ENCODE measurements at regions not wholly inside any gene's neighbourhood (a gene's known extent, or its start where the extent isn't known, plus 50 kb on each side); places are given as distances from the start of the nearest gene placed in this dataset.

- no peak overlapping the region for H3K27ac ChIP-seq (ENCODE audit: insufficient read depth, low read length, poor library complexity, severe bottlenecking)
- no peaks in the 10 kb centered on the region for H3K9me3 ChIP-seq (ENCODE audit: control insufficient read depth in 2 of 2, low read length in 2 of 2)
- DNase-seq (no peak), ATAC-seq (ENCODE audit: low read depth in 2 of 2) (no peak)
- Mint-ChIP-seq H3K36me3 (no peaks in the 10 kb centered on the region), H3K27me3 (no peaks in the 10 kb centered on the region), H3K4me3 (no peak overlapping the region), H3K27ac (no peak overlapping the region), H3K4me1 (no peaks in the 10 kb centered on the region), H3K9me3 (peaks cover 3 to 12% (median 8%) of the 10 kb centered on the region in 7 donors)
- H3K4me3 ChIP-seq (ENCODE audit: low read depth, low read length), result no peak overlapping the region
- H3K36me3 ChIP-seq (ENCODE audit: control insufficient read depth, insufficient read depth, low read length), result no peaks in the 10 kb centered on the region
- H3K27me3 ChIP-seq (ENCODE audit: control insufficient read depth, insufficient read depth, low read length), result no peaks in the 10 kb centered on the region
- H3K4me1 ChIP-seq (ENCODE audit: control insufficient read depth, insufficient read depth, low read length, poor library complexity, severe bottlenecking), result no peaks in the 10 kb centered on the region
Observed at GRCh38 chr3:163605915-163606314, 1472.4 kb downstream of the SI start.

DNA sequence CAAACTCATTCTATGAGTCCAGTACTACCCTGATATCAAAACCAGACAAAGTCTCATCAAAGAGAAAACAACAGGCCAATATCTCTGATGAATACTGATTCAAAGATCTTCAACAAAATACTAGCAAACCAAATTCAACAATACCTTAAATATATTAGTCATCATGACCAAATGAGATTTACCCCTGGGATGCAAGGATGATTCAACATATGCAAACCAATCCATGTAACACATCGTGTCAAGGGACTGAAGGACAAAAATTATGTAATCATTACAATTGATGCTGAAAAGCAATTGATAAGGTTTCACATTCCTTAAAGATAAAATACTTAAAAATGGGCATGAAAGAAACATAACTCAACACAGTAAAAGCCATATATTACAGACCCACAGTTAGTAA lies 1476.9 kb downstream of the SI start:
- no peak overlapping the region for H3K4me3 Mint-ChIP-seq
- DNase-seq (no peak), ATAC-seq (ENCODE audit: low read depth in 2 of 2) (no peak)
- no peaks in the 10 kb centered on the region for H3K27me3 ChIP-seq (ENCODE audit: control insufficient read depth, insufficient read depth, low read length)
- peaks cover 0 to 2% of the 10 kb centered on the region in 2 experiments for H3K9me3 ChIP-seq (ENCODE audit: control insufficient read depth in 2 of 2, low read length in 2 of 2)
- no peak overlapping the region for H3K27ac Mint-ChIP-seq
- H3K4me1 ChIP-seq (ENCODE audit: control insufficient read depth, insufficient read depth, low read length, poor library complexity, severe bottlenecking), result no peaks in the 10 kb centered on the region
- no peaks in the 10 kb centered on the region for H3K4me1 Mint-ChIP-seq
- H3K27me3 Mint-ChIP-seq, result no peaks in the 10 kb centered on the region
- peaks cover 2 to 23% (median 8%) of the 10 kb centered on the region in 7 donors for H3K9me3 Mint-ChIP-seq
- H3K36me3 Mint-ChIP-seq, result no peaks in the 10 kb centered on the region
- no peak overlapping the region for H3K4me3 ChIP-seq (ENCODE audit: low read depth, low read length)
- no peak overlapping the region for H3K27ac ChIP-seq (ENCODE audit: insufficient read depth, low read length, poor library complexity, severe bottlenecking)
- no peaks in the 10 kb centered on the region for H3K36me3 ChIP-seq (ENCODE audit: control insufficient read depth, insufficient read depth, low read length)

DNA sequence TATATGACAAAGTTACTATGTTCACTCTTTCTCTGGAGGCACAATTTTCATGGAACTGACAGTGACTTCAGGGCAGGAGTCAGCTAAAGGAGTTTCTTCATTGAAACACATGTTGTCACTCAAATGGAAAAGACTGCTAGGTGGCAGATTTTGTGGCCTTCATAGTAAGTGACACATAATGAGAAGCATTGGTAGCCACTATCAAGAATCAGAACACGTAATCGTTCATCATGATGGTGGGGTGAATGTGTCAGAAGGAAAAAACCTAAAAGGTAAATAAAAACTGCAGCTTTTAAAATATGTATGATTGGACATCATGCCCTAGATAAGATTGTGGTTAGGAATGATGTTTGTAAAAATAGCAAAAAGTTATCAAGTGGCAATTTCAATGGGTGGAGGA lies 1491.0 kb downstream of the SI start:
- H3K9me3 Mint-ChIP-seq, result peaks cover 0 to 22% (median 4%) of the 10 kb centered on the region in 7 donors
- no peak overlapping the region for H3K27ac ChIP-seq (ENCODE audit: insufficient read depth, low read length, poor library complexity, severe bottlenecking)
- no peaks in the 10 kb centered on the region for H3K36me3 Mint-ChIP-seq
- H3K9me3 ChIP-seq (ENCODE audit: control insufficient read depth in 2 of 2, low read length in 2 of 2), result peaks cover 5 to 16% of the 10 kb centered on the region in 2 experiments
- no peaks in the 10 kb centered on the region for H3K36me3 ChIP-seq (ENCODE audit: control insufficient read depth, insufficient read depth, low read length)
- H3K27ac Mint-ChIP-seq, result no peak overlapping the region
- no peaks in the 10 kb centered on the region for H3K27me3 Mint-ChIP-seq
- no peaks in the 10 kb centered on the region for H3K4me1 ChIP-seq (ENCODE audit: control insufficient read depth, insufficient read depth, low read length, poor library complexity, severe bottlenecking)
- no peaks in the 10 kb centered on the region for H3K4me1 Mint-ChIP-seq
- no peak for ATAC-seq (ENCODE audit: low read depth in 2 of 2)
- H3K4me3 ChIP-seq (ENCODE audit: low read depth, low read length), result no peak overlapping the region
- no peak overlapping the region for H3K4me3 Mint-ChIP-seq
- DNase-seq, result no peak
- no peaks in the 10 kb centered on the region for H3K27me3 ChIP-seq (ENCODE audit: control insufficient read depth, insufficient read depth, low read length)

- peaks cover 0 to 19% (median 6%) of the 10 kb centered on the region in 7 donors for H3K9me3 Mint-ChIP-seq
- no peak for ATAC-seq (ENCODE audit: low read depth in 2 of 2)
- H3K4me1 Mint-ChIP-seq, result no peaks in the 10 kb centered on the region
- DNase-seq, result no peak
- H3K27ac Mint-ChIP-seq, result no peak overlapping the region
- no peaks in the 10 kb centered on the region for H3K27me3 Mint-ChIP-seq
- H3K4me3 ChIP-seq (ENCODE audit: low read depth, low read length), result no peak overlapping the region
- no peak overlapping the region for H3K27ac ChIP-seq (ENCODE audit: insufficient read depth, low read length, poor library complexity, severe bottlenecking)
- H3K4me3 Mint-ChIP-seq, result no peak overlapping the region
- H3K4me1 ChIP-seq (ENCODE audit: control insufficient read depth, insufficient read depth, low read length, poor library complexity, severe bottlenecking), result no peaks in the 10 kb centered on the region
- H3K36me3 ChIP-seq (ENCODE audit: control insufficient read depth, insufficient read depth, low read length), result no peaks in the 10 kb centered on the region
- no peaks in the 10 kb centered on the region for H3K36me3 Mint-ChIP-seq
- H3K27me3 ChIP-seq (ENCODE audit: control insufficient read depth, insufficient read depth, low read length), result no peaks in the 10 kb centered on the region
- peaks cover 6 to 16% of the 10 kb centered on the region in 2 experiments for H3K9me3 ChIP-seq (ENCODE audit: control insufficient read depth in 2 of 2, low read length in 2 of 2)
Observed at GRCh38 chr3:163582967-163583366, 1495.3 kb downstream of the SI start.

GRCh38 chr3:163577271-163577670 lies 1501.0 kb downstream of the SI start:
- H3K4me3 ChIP-seq (ENCODE audit: low read depth, low read length), result no peak overlapping the region
- no peaks in the 10 kb centered on the region for H3K36me3 ChIP-seq (ENCODE audit: control insufficient read depth, insufficient read depth, low read length)
- Mint-ChIP-seq H3K27ac (no peak overlapping the region), H3K27me3 (no peaks in the 10 kb centered on the region), H3K4me3 (no peak overlapping the region), H3K36me3 (no peaks in the 10 kb centered on the region), H3K4me1 (no peaks in the 10 kb centered on the region), H3K9me3 (peaks cover 1 to 19% (median 3%) of the 10 kb centered on the region in 7 donors)
- no peak for DNase-seq
- no peak for ATAC-seq (ENCODE audit: low read depth in 2 of 2)
- no peaks in the 10 kb centered on the region for H3K4me1 ChIP-seq (ENCODE audit: control insufficient read depth, insufficient read depth, low read length, poor library complexity, severe bottlenecking)
- H3K9me3 ChIP-seq (ENCODE audit: control insufficient read depth in 2 of 2, low read length in 2 of 2), result peaks cover 6% of the 10 kb centered on the region in 2 experiments
- no peaks in the 10 kb centered on the region for H3K27me3 ChIP-seq (ENCODE audit: control insufficient read depth, insufficient read depth, low read length)
- H3K27ac ChIP-seq (ENCODE audit: insufficient read depth, low read length, poor library complexity, severe bottlenecking), result no peak overlapping the region

GRCh38 chr3:163576314-163576713 lies 1502.0 kb downstream of the SI start:
- peaks cover 2 to 25% (median 6%) of the 10 kb centered on the region in 7 donors for H3K9me3 Mint-ChIP-seq
- no peaks in the 10 kb centered on the region for H3K27me3 Mint-ChIP-seq
- no peak for ATAC-seq (ENCODE audit: low read depth in 2 of 2)
- Histone ChIP-seq H3K27ac (ENCODE audit: insufficient read depth, low read length, poor library complexity, severe bottlenecking) (no peak overlapping the region), H3K9me3 (ENCODE audit: control insufficient read depth in 2 of 2, low read length in 2 of 2) (peaks cover 6% of the 10 kb centered on the region in 2 experiments), H3K36me3 (ENCODE audit: control insufficient read depth, insufficient read depth, low read length) (no peaks in the 10 kb centered on the region), H3K27me3 (ENCODE audit: control insufficient read depth, insufficient read depth, low read length) (no peaks in the 10 kb centered on the region), H3K4me3 (ENCODE audit: low read depth, low read length) (no peak overlapping the region), H3K4me1 (ENCODE audit: control insufficient read depth, insufficient read depth, low read length, poor library complexity, severe bottlenecking) (no peaks in the 10 kb centered on the region)
- no peak for DNase-seq
- H3K36me3 Mint-ChIP-seq, result no peaks in the 10 kb centered on the region
- H3K27ac Mint-ChIP-seq, result peak overlapping the region in 1 of 3 donors; percentile 38
- H3K4me1 Mint-ChIP-seq, result no peaks in the 10 kb centered on the region
- H3K4me3 Mint-ChIP-seq, result no peak overlapping the region

DNA sequence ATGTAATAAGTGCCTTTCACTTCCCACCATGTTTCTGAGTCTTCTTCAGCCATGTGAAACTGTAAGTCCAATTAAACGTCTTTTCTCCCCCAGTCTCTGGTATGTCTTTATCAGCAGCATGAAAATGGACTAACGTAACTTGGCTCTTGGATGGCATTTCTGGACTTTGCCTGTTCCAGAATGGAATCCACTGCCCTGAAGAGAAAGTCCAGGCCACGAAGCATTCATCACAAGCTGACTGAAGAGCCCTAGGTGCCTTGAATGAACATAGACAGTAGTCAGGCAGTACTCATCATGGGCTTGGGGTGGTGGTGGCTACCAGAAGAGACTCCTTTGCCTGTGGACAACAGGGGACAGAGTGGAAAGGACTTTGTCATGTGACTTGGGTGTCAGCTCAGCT lies 1505.0 kb downstream of the SI start:
- Mint-ChIP-seq H3K9me3 (peaks cover 3 to 21% (median 8%) of the 10 kb centered on the region in 7 donors), H3K27ac (no peak overlapping the region), H3K4me1 (no peaks in the 10 kb centered on the region), H3K4me3 (no peak overlapping the region), H3K36me3 (no peaks in the 10 kb centered on the region), H3K27me3 (no peaks in the 10 kb centered on the region)
- H3K9me3 ChIP-seq (ENCODE audit: control insufficient read depth in 2 of 2, low read length in 2 of 2), result peaks cover 4 to 12% of the 10 kb centered on the region in 2 experiments
- no peaks in the 10 kb centered on the region for H3K36me3 ChIP-seq (ENCODE audit: control insufficient read depth, insufficient read depth, low read length)
- H3K4me1 ChIP-seq (ENCODE audit: control insufficient read depth, insufficient read depth, low read length, poor library complexity, severe bottlenecking), result no peaks in the 10 kb centered on the region
- H3K27ac ChIP-seq (ENCODE audit: insufficient read depth, low read length, poor library complexity, severe bottlenecking), result no peak overlapping the region
- no peak for ATAC-seq (ENCODE audit: low read depth in 2 of 2)
- H3K4me3 ChIP-seq (ENCODE audit: low read depth, low read length), result no peak overlapping the region
- H3K27me3 ChIP-seq (ENCODE audit: control insufficient read depth, insufficient read depth, low read length), result no peaks in the 10 kb centered on the region
- DNase-seq, result no peak

- peaks cover 3 to 21% (median 8%) of the 10 kb centered on the region in 7 donors for H3K9me3 Mint-ChIP-seq
- H3K36me3 ChIP-seq (ENCODE audit: control insufficient read depth, insufficient read depth, low read length), result no peaks in the 10 kb centered on the region
- ATAC-seq (ENCODE audit: low read depth in 2 of 2), result no peak
- H3K36me3 Mint-ChIP-seq, result no peaks in the 10 kb centered on the region
- no peaks in the 10 kb centered on the region for H3K4me1 ChIP-seq (ENCODE audit: control insufficient read depth, insufficient read depth, low read length, poor library complexity, severe bottlenecking)
- H3K27ac Mint-ChIP-seq, result no peak overlapping the region
- peaks cover 4 to 12% of the 10 kb centered on the region in 2 experiments for H3K9me3 ChIP-seq (ENCODE audit: control insufficient read depth in 2 of 2, low read length in 2 of 2)
- H3K4me3 Mint-ChIP-seq, result no peak overlapping the region
- no peak overlapping the region for H3K4me3 ChIP-seq (ENCODE audit: low read depth, low read length)
- no peaks in the 10 kb centered on the region for H3K4me1 Mint-ChIP-seq
- H3K27me3 Mint-ChIP-seq, result no peaks in the 10 kb centered on the region
- DNase-seq, result no peak
- H3K27me3 ChIP-seq (ENCODE audit: control insufficient read depth, insufficient read depth, low read length), result no peaks in the 10 kb centered on the region
- H3K27ac ChIP-seq (ENCODE audit: insufficient read depth, low read length, poor library complexity, severe bottlenecking), result no peak overlapping the region
Observed at GRCh38 chr3:163572856-163573255, 1505.4 kb downstream of the SI start.

All from CD4-positive, CD25-positive, alpha-beta regulatory T cell (primary cell).